ENCODE measurements at regions not wholly inside any gene's neighbourhood (a gene's known extent, or its start where the extent isn't known, plus 50 kb on each side); places are given as distances from the start of the nearest gene placed in this dataset.
A peak's percentile ranks its signal among the peaks of the same experiment; 100 is the strongest.
"Not testable (repeated sequence)": the region's sequence is repeated elsewhere in the genome, so short reads cannot be mapped to it uniquely, and the experiment has no call there.

DNA sequence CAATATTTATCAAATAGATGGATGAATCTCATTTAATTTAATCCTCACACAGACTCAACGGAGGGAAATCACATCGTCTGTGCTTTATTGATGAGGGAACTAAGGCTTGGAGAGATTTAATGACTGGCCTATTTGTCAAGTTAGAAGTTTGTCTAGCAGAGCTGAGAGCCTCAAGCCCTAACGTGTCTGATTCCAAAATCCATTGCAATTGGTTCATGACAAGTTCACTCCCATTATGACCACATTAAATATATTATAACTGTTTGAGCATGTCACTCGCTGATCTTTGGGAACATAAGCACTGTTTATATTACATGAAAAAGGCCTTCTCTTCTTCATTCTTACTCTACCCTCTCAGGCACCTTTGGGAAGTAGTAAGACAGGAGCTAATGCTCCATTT, 89.4 kb upstream of the SIRPA start:
- H3K9me3 ChIP-seq (ENCODE audit: control insufficient read depth, insufficient read depth, low read length), result no peaks in the 10 kb centered on the region
- H3K9ac ChIP-seq (ENCODE audit: low read depth, low read length), result no peak overlapping the region
- H3K27me3 ChIP-seq (ENCODE audit: control insufficient read depth, insufficient read depth, low read length), result peaks cover 25% of the 10 kb centered on the region
- no peaks in the 10 kb centered on the region for H3K36me3 ChIP-seq (ENCODE audit: control insufficient read depth, insufficient read depth, low read length)
- peaks cover 7% of the 10 kb centered on the region for H3K4me1 ChIP-seq (ENCODE audit: control insufficient read depth, insufficient read depth, low read length)
- no peak overlapping the region for H3K4me3 ChIP-seq (ENCODE audit: low read depth, low read length)

DNA sequence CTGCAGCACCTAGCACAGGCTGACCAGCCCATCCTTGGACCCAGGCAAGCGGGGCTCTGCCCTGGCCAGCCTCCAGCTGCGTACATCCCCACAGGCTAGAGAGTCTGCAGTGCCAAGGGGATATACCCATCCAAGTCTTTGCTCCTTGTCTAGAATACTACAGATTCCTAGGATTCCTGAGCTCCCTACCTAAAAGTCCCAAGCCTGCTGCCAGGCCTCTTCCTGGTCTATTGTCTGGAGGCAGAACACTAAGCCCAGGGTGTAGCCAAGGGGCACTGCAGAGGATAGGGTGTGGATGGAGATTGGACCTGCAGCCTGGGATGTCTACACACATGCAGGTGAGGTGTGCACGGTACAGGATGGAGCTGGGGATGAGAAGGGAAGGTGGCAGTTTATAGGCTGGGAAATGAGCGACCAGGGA, 90.0 kb upstream of the SIRPA start:
- Histone ChIP-seq H3K9ac (ENCODE audit: low read depth, low read length) (no peak overlapping the region), H3K4me1 (ENCODE audit: control insufficient read depth, insufficient read depth, low read length) (peaks cover 2% of the 10 kb centered on the region), H3K36me3 (ENCODE audit: control insufficient read depth, insufficient read depth, low read length) (no peaks in the 10 kb centered on the region), H3K27me3 (ENCODE audit: control insufficient read depth, insufficient read depth, low read length) (peaks cover 25% of the 10 kb centered on the region), H3K4me3 (ENCODE audit: low read depth, low read length) (no peak overlapping the region), H3K9me3 (ENCODE audit: control insufficient read depth, insufficient read depth, low read length) (no peaks in the 10 kb centered on the region)

DNA sequence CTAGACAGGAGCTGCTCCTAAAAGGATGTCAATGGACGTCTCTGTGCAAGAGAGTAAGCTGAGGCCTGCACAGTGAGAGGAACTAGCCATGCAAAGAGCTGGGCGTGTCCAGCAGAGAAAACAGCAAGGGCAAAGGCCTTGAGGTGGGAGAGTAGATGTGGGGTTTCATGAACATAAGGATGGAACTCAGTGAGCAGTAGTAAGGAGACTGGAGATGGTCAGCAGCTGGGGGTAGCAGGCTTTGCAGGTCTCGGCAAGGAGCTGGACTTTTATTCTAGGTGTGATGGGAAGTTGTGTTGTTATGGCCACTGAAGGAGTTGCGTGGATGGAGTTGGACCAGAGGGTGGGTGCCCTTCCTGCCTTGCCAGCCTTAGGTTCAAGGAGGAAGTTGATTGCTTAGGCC, 90.7 kb upstream of the SIRPA start:
- Histone ChIP-seq H3K9me3 (ENCODE audit: control insufficient read depth, insufficient read depth, low read length) (no peaks in the 10 kb centered on the region), H3K9ac (ENCODE audit: low read depth, low read length) (no peak overlapping the region), H3K27me3 (ENCODE audit: control insufficient read depth, insufficient read depth, low read length) (peaks cover 25% of the 10 kb centered on the region), H3K4me1 (ENCODE audit: control insufficient read depth, insufficient read depth, low read length) (peaks cover 2% of the 10 kb centered on the region), H3K4me3 (ENCODE audit: low read depth, low read length) (no peak overlapping the region), H3K36me3 (ENCODE audit: control insufficient read depth, insufficient read depth, low read length) (no peaks in the 10 kb centered on the region)

DNA sequence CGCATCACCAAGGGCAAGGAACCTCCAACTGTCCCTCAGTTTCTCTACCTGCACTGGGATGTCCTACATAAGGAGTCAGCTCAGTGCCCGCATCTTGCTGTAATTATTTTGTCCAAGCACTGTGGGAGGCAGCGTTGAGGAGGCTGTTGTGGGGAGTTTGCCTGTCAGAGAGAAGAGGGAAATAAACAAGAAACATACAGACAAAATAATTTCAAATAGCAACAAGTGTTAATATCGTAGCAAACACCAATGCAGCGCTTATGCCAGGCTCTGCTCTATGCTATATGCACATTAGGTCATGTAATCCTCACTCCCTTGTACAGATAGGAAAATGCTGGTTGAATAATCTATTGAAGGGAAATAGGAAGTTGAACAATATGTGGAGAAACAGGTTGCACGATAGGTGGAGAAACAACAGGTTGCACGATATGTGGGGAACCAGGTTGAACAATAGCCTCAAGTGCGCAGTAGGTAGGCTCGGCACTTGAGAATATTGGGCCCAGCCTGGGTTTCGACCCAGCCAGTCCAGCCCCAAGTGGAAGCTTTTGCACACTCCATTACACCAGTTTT, 91.2 kb upstream of the SIRPA start:
- H3K9ac ChIP-seq (ENCODE audit: low read depth, low read length), result no peak overlapping the region
- H3K9me3 ChIP-seq (ENCODE audit: control insufficient read depth, insufficient read depth, low read length), result no peaks in the 10 kb centered on the region
- H3K4me3 ChIP-seq (ENCODE audit: low read depth, low read length), result peak overlapping the region; percentile 59
- H3K4me1 ChIP-seq (ENCODE audit: control insufficient read depth, insufficient read depth, low read length), result peaks cover 2% of the 10 kb centered on the region
- H3K36me3 ChIP-seq (ENCODE audit: control insufficient read depth, insufficient read depth, low read length), result no peaks in the 10 kb centered on the region
- peaks cover 25% of the 10 kb centered on the region for H3K27me3 ChIP-seq (ENCODE audit: control insufficient read depth, insufficient read depth, low read length)

DNA sequence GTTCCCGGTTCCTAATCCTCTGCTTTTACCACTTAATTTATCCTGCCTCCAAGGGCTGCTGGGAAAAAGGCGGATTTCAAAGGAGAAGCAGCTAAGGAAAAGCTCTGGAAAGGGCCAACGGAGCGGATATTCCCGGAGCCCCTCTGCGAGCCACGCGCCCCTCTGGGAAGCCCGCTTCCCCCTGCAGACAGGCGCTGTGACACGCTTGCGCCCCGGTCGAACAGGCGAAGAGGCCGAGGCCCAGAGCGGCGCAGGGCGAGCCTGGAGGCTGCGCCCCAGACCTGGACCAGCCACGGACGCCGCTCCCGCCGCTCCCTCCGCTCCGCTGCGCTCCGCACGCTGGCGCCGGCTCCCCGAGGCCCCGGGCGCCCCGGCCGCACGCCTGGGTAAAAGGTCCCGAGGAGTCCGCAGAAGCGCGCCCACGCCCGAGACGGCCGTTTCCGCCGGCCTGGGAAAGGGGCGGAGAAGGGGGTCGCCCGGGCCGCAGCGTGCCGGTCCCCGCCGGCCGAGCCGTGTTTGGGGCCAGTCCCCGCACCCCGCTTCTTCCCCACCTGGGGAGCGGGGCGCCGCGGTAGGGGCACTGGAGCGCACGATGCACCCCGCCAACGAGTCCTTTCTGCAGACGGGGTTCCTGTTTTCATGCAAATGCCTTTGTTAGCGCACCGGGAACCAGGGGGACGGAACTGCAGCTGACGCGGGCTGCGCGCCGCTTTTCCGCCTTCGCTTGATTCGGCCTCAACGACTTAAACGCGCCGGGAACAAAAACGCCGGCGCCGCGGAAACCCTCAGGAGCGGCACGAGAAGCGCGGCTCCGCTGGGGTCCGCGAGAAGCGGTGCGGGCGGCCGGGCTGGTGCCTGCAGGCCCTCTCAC, 91.9 kb upstream of the SIRPA start:
- H3K36me3 ChIP-seq (ENCODE audit: control insufficient read depth, insufficient read depth, low read length), result no peaks in the 10 kb centered on the region
- peak overlapping the region; percentile 24 for H3K9ac ChIP-seq (ENCODE audit: low read depth, low read length)
- peaks cover 25% of the 10 kb centered on the region for H3K27me3 ChIP-seq (ENCODE audit: control insufficient read depth, insufficient read depth, low read length)
- no peaks in the 10 kb centered on the region for H3K9me3 ChIP-seq (ENCODE audit: control insufficient read depth, insufficient read depth, low read length)
- peaks cover 1% of the 10 kb centered on the region for H3K4me1 ChIP-seq (ENCODE audit: control insufficient read depth, insufficient read depth, low read length)
- H3K4me3 ChIP-seq (ENCODE audit: low read depth, low read length), result peak overlapping the region; percentile 59

DNA sequence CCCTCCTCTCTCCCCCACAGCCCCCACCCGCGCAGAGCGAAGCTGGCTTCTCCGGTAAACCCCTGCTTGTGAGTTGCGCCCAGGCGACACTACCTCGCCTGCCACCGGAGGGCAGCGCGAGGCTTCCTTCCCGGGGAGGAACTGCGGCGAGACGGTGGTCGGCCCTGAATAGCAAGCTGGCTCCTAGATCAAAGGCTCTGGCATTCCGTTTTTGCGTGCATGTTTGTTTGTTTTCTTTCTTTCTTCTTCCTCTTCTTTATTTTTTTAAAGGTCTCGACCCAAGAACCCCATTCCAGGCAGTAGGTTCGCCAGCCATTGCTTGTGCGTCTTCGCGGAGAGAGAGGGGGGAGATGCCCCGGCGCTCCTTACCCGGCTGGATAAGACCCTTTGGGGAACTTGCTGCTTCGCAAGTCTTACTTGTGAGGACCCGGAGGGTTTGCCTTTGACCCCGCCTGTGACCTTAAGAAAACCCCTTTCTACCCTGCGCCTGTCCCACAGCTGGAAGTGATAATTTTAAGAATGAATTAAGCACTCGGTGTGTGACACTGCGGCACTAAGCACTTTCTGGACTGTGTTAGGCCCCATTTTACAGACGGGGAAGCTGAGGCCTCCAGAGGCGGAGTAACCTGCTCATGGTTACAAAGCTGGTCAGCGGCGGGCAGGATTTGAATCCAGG, 92.7 kb upstream of the SIRPA start:
- Histone ChIP-seq H3K9me3 (ENCODE audit: control insufficient read depth, insufficient read depth, low read length) (no peaks in the 10 kb centered on the region), H3K36me3 (ENCODE audit: control insufficient read depth, insufficient read depth, low read length) (no peaks in the 10 kb centered on the region), H3K9ac (ENCODE audit: low read depth, low read length) (peak overlapping the region; percentile 2), H3K4me1 (ENCODE audit: control insufficient read depth, insufficient read depth, low read length) (no peaks in the 10 kb centered on the region), H3K27me3 (ENCODE audit: control insufficient read depth, insufficient read depth, low read length) (peaks cover 24% of the 10 kb centered on the region), H3K4me3 (ENCODE audit: low read depth, low read length) (peak overlapping the region; percentile 59)

DNA sequence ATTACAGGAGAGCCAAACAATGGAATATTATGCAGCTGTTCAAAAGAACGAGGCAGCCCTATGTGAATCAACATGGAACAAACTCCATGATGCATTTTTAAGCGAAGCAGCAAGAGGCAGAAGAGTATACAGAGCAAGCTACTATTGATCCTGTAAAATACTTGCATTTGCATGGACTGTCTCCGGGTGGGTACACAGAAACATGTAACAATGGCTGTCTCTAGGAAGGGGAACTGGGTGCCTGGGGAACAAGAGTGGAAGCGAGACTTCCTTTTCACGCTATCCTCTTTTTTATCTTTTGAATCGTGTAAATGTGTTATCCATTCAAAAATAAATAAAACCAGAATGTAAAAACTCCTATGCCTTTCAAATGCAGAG, 93.3 kb upstream of the SIRPA start:
- no peak overlapping the region for H3K9ac ChIP-seq (ENCODE audit: low read depth, low read length)
- H3K4me1 ChIP-seq (ENCODE audit: control insufficient read depth, insufficient read depth, low read length), result no peaks in the 10 kb centered on the region
- H3K36me3 ChIP-seq (ENCODE audit: control insufficient read depth, insufficient read depth, low read length), result no peaks in the 10 kb centered on the region
- H3K4me3 ChIP-seq (ENCODE audit: low read depth, low read length), result peak overlapping the region; percentile 59
- no peaks in the 10 kb centered on the region for H3K9me3 ChIP-seq (ENCODE audit: control insufficient read depth, insufficient read depth, low read length)
- H3K27me3 ChIP-seq (ENCODE audit: control insufficient read depth, insufficient read depth, low read length), result peaks cover 22% of the 10 kb centered on the region

DNA sequence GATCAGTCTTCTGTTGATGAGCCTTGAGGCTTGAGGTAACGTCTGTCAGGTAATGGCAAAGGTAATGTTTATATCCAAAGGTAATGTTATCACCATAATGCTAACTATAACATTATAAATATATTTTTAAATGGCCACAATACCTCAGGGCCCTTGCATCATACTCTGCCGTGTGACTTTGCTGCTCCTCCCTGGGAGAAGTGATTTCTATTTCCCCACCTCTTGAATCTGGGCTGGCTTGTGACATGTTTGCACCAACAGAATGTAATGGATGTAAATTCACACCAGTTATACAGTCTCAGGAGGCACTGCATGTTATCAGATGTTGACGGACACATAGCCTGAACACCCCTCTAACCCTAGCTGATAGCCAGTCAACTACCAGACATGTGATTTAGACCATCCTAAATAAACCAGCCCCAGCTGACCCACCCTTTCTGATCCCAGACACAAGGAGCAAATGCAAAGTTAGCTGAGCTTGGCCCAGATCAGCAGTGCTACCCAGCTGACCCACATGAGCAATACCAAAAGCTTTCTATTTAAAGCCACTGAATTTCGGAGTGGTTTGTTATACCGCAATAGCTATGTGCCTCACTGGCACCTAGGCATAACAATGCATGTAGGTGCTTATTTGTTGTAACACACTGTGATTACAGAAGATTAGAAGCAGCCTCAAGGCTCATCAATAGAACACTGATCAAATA, 93.8 kb upstream of the SIRPA start:
- Histone ChIP-seq H3K4me3 (ENCODE audit: low read depth, low read length) (no peak overlapping the region), H3K9me3 (ENCODE audit: control insufficient read depth, insufficient read depth, low read length) (no peaks in the 10 kb centered on the region), H3K36me3 (ENCODE audit: control insufficient read depth, insufficient read depth, low read length) (no peaks in the 10 kb centered on the region), H3K9ac (ENCODE audit: low read depth, low read length) (no peak overlapping the region), H3K27me3 (ENCODE audit: control insufficient read depth, insufficient read depth, low read length) (peaks cover 22% of the 10 kb centered on the region), H3K4me1 (ENCODE audit: control insufficient read depth, insufficient read depth, low read length) (no peaks in the 10 kb centered on the region)

DNA sequence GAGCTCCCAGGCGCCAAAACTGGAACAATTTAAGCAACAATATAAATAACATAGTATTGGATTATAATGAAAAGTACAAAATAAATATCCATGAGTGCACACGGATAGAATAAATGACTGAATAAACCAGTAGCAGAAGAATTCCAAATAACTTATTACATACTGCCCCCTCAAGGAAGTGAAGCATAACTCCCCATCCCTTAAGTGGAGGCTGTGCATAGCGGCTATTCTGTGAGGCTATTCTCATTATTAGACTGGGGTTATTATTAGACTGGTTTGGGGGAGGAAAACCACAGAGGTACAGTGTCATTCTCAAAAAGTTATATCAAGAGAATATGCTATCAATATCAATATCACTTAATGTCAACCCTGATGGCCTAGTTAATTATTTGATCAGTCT, 94.4 kb upstream of the SIRPA start:
- no peaks in the 10 kb centered on the region for H3K9me3 ChIP-seq (ENCODE audit: control insufficient read depth, insufficient read depth, low read length)
- peaks cover 20% of the 10 kb centered on the region for H3K27me3 ChIP-seq (ENCODE audit: control insufficient read depth, insufficient read depth, low read length)
- no peaks in the 10 kb centered on the region for H3K4me1 ChIP-seq (ENCODE audit: control insufficient read depth, insufficient read depth, low read length)
- no peak overlapping the region for H3K4me3 ChIP-seq (ENCODE audit: low read depth, low read length)
- H3K9ac ChIP-seq (ENCODE audit: low read depth, low read length), result no peak overlapping the region
- H3K36me3 ChIP-seq (ENCODE audit: control insufficient read depth, insufficient read depth, low read length), result no peaks in the 10 kb centered on the region

DNA sequence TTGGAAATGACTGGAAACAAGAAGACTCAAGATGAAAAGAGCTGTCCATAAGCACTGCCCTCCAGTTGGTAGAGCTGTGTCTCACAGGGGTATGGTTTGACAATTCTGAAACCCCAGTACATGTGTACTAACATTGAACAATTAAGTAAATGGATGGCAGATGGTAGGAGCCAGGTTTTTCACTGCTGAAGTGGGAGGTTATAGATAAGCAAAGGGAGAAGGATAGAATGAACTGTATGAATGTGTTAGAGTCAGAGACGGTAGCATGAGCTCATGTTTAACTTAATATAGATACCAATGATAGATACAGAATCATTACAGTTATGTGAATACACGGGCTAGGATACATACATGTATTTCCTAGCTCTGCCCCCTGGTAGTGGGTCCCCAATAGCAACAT, 95.0 kb upstream of the SIRPA start:
- Histone ChIP-seq H3K36me3 (ENCODE audit: control insufficient read depth, insufficient read depth, low read length) (no peaks in the 10 kb centered on the region), H3K4me3 (ENCODE audit: low read depth, low read length) (no peak overlapping the region), H3K9me3 (ENCODE audit: control insufficient read depth, insufficient read depth, low read length) (no peaks in the 10 kb centered on the region), H3K27me3 (ENCODE audit: control insufficient read depth, insufficient read depth, low read length) (peaks cover 14% of the 10 kb centered on the region), H3K9ac (ENCODE audit: low read depth, low read length) (no peak overlapping the region), H3K4me1 (ENCODE audit: control insufficient read depth, insufficient read depth, low read length) (no peaks in the 10 kb centered on the region)

DNA sequence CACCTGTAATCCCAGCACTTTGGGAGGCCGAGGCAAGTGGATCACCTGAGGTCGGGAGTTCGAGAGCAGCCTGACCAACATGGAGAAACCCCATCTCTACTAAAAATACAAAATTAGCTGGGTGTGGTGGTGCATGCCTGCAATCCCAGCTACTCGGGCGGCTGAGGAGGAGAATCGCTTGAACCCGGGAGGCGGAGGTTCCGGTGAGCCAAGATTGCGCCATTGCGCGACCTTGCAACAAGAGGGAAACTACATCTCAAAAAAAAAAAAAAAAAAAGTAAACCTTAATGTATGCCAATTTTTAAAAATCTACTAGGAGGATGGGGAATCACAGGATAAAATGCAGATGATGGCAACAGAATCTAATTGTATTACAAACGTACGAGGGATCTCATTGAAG, 95.5 kb upstream of the SIRPA start:
- H3K4me1 ChIP-seq (ENCODE audit: control insufficient read depth, insufficient read depth, low read length), result not testable (repeated sequence)

More for the DNA sequence above, 95.5 kb upstream of the SIRPA start:
- H3K9me3 ChIP-seq (ENCODE audit: control insufficient read depth, insufficient read depth, low read length); H3K9ac ChIP-seq (ENCODE audit: low read depth, low read length); H3K36me3 ChIP-seq (ENCODE audit: control insufficient read depth, insufficient read depth, low read length); H3K4me3 ChIP-seq (ENCODE audit: low read depth, low read length); H3K27me3 ChIP-seq (ENCODE audit: control insufficient read depth, insufficient read depth, low read length): not testable (repeated sequence)

All from iPS-15b (cell line).